Brain microvascular endothelial cell (primary cell): ENCODE measurements at regions not wholly inside any gene's neighbourhood (a gene's known extent, or its start where the extent isn't known, plus 50 kb on each side); places are given as distances from the start of the nearest gene placed in this dataset.
"Not testable (repeated sequence)": the region's sequence is repeated elsewhere in the genome, so short reads cannot be mapped to it uniquely, and the experiment has no call there.

Experiments used
- DNase-seq: peaks from one replicate; pipeline ENCODE4 v3.0.0-alpha.2; 2020
- H3K27ac ChIP-seq: fragments of 250-450 bp; sonication (Bioruptor Pico); 2 replicates; pipeline ENCODE4 v1.5.1; 2020; ENCODE audit warnings: mild to moderate bottlenecking, moderate library complexity
- H3K27me3 ChIP-seq: fragments of 250-450 bp; sonication (Bioruptor Pico); replicated peaks from 2 replicates; pipeline ENCODE4 v1.5.1; 2020; ENCODE audit warnings: mild to moderate bottlenecking
- H3K36me3 ChIP-seq: fragments of 250-450 bp; sonication (Bioruptor Pico); replicated peaks from 2 replicates; pipeline ENCODE4 v1.5.1; 2020; ENCODE audit warnings: mild to moderate bottlenecking
- H3K4me3 ChIP-seq: 2 replicates; pipeline ENCODE4 v1.5.1; 2011; ENCODE audit warnings: low read depth, mild to moderate bottlenecking, control low read depth, low read length, moderate library complexity
- in situ Hi-C: cut with HindIII; loops from 2 replicates; pipeline ENCODE4 v1.10.0; 2017; ENCODE audit warnings: low sequenced_read_pairs, low pct_ligation_motif_present
- TF ChIP-seq, protein P1 (sequence below): IDR thresholded peaks from 2 replicates; pipeline ENCODE4 v1.5.1; 2011; ENCODE audit warnings: low read depth, mild to moderate bottlenecking, moderate library complexity, low read length, control low read depth, inconsistent platforms; ENCODE audit errors: missing control alignments

DNA sequence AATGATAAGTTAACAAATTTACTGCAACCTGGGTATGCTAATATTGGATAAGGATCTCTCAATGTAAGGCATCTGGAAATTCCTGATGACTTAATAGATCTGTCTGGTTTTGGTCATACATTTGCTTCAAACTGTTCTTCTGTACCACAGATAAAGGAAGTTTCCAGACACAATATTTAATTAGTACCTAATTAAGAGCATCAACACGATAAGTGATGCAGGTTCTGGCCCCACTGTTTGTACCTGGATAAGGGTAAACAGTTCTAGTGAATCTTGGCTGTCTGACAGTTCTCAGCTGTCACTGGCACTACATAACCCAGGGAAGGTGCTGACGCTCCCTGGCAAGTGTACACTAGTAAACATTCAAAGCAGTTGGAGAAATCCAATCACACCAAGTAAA lies 165.6 kb downstream of the MZT1 start:
- no peak for DNase-seq
- H3K36me3 ChIP-seq, result no peaks in the 10 kb centered on the region

DNA sequence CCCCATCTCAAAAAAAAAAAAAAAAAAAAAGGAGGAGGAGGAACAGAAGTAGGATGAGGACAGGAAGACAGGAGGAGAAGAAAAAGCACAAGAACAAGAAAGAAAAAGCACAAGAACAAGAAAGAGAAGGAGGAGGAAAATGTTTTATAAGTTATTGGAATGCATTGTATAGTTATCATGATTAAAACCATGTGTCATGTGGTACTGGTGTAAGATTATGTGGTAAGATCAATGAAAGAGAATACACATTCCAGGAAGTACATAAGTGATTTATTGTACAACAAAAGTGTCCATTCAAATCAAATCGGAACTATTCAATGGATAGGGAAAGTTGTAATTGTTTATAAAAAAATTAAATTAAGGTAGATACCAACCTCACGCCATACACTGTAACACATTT lies 167.7 kb downstream of the MZT1 start:
- TF ChIP-seq, protein P1, sequence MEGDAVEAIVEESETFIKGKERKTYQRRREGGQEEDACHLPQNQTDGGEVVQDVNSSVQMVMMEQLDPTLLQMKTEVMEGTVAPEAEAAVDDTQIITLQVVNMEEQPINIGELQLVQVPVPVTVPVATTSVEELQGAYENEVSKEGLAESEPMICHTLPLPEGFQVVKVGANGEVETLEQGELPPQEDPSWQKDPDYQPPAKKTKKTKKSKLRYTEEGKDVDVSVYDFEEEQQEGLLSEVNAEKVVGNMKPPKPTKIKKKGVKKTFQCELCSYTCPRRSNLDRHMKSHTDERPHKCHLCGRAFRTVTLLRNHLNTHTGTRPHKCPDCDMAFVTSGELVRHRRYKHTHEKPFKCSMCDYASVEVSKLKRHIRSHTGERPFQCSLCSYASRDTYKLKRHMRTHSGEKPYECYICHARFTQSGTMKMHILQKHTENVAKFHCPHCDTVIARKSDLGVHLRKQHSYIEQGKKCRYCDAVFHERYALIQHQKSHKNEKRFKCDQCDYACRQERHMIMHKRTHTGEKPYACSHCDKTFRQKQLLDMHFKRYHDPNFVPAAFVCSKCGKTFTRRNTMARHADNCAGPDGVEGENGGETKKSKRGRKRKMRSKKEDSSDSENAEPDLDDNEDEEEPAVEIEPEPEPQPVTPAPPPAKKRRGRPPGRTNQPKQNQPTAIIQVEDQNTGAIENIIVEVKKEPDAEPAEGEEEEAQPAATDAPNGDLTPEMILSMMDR, result no peak
- no peaks in the 10 kb centered on the region for H3K27me3 ChIP-seq
- no peaks in the 10 kb centered on the region for H3K36me3 ChIP-seq
- H3K27ac ChIP-seq, result no peak overlapping the region
- DNase-seq, result no peak
- H3K4me3 ChIP-seq, result no peak overlapping the region
- in situ Hi-C loops, result no loop called here

More for the DNA sequence above, 165.6 kb downstream of the MZT1 start:
- TF ChIP-seq, protein P1, result no peak
- no peak overlapping the region for H3K27ac ChIP-seq
- no peaks in the 10 kb centered on the region for H3K27me3 ChIP-seq
- in situ Hi-C loops, result no loop called here
- H3K4me3 ChIP-seq, result no peak overlapping the region

DNA sequence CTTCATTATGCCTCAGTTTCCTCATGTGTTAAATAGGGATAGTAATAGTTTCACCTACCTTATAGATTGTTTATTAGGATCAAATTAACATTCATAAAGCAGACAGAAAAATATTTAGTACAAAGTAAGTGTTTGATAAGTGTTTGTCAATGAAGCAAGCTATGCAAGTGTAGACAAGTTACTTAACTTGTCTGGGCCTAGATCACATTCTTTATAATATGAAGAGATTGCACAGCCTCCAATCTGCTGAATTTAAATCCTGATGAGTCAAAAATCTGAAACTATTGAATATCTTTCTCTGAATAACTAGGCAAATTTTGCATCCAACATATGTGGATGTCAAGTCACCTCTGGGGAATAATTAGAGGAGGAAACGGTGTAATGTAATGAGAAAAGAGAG lies 170.5 kb downstream of the MZT1 start:
- in situ Hi-C loops, result no loop called here
- Histone ChIP-seq H3K27me3 (no peaks in the 10 kb centered on the region), H3K4me3 (no peak overlapping the region), H3K27ac (no peak overlapping the region), H3K36me3 (no peaks in the 10 kb centered on the region)
- DNase-seq, result no peak
- TF ChIP-seq, protein P1, result no peak

DNA sequence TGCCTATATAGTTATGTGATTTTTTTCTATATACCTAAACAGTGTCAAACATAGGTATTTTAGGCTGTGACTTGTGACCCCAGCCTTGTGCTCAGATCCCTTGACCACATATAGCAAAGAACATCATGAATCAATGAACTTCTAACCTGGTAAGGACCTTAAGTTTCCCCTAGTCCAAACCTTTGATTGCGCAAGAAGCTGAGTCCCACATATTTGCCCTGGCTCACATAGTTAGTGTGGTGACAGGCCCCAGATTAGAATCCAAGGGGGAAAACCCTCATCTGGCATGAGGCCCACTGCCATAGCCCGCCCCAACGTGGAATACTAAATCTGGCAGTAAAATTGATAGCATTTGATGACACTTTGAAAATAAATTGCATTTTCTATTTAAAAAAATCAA lies 171.8 kb downstream of the MZT1 start:
- TF ChIP-seq, protein P1, result no peak

DNA sequence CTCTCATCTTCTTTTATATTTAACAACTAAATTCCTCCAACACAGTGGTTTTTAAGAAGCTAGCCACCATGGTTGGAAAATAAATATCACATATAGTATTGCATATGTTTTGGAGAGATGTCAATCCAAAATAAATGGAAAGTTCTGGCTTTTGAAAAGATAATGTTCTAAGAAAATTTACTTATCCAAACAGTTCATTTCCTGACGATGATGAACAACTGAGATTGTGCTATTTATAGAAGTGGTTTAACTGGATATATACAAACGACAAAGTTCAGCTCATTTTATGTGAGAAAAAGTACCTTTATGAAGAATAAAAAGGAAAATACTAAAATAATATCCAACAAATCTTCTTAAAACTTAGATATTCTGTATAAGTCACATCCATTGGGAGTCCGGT lies 174.7 kb downstream of the MZT1 start:
- H3K36me3 ChIP-seq, result no peaks in the 10 kb centered on the region
- H3K27me3 ChIP-seq, result no peaks in the 10 kb centered on the region
- TF ChIP-seq, protein P1, result no peak
- H3K4me3 ChIP-seq, result no peak overlapping the region
- in situ Hi-C loops, result no loop called here
- DNase-seq, result no peak
- no peak overlapping the region for H3K27ac ChIP-seq

More for the DNA sequence above, 171.8 kb downstream of the MZT1 start:
- Histone ChIP-seq H3K4me3 (no peak overlapping the region), H3K27ac (no peak overlapping the region), H3K36me3 (no peaks in the 10 kb centered on the region), H3K27me3 (no peaks in the 10 kb centered on the region)
- in situ Hi-C loops, result no loop called here
- DNase-seq, result no peak

DNA sequence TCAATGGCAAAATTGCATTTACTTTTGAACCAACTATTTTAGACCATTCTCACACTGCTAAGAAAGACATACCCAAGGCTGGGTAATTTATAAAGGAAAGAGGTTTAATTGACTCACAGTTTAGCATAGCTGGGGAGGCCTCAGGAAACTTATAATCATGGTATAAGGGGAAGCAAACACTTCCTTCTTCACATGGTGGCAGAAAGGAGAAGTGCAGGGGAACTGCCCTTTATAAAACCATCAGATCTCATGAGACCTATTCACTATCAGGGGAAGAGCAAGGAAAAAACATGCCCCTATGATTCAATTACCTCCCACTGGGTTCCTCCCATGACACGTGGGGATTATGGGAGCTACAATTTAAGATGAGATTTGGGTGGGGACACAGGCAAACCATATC lies 181.5 kb downstream of the MZT1 start:
- in situ Hi-C loops, DNase-seq, H3K27me3 ChIP-seq, H3K27ac ChIP-seq, H3K4me3 ChIP-seq, H3K36me3 ChIP-seq: not testable (repeated sequence)
